GM23338 (cell line): ENCODE measurements at regions not wholly inside any gene's neighbourhood (a gene's known extent, or its start where the extent isn't known, plus 50 kb on each side); places are given as distances from the start of the nearest gene placed in this dataset.
"Not testable (repeated sequence)": the region's sequence is repeated elsewhere in the genome, so short reads cannot be mapped to it uniquely, and the experiment has no call there.

Source experiments
- ATAC-seq: fragments of 200-7000 bp; cut with Tn5 transposase; 3 replicates; pipeline ENCODE4 v1.9.1; 2020
- DNase-seq: peaks from one replicate; pipeline ENCODE4 v3.0.0-alpha.2; 2015; ENCODE audit warnings: low spot score
- H2AFZ ChIP-seq: fragments of 200-600 bp; sonication (generic); 2 replicates; pipeline ENCODE4 v1.8.0; 2016; ENCODE audit warnings: antibody characterized with exemption, mild to moderate bottlenecking, moderate library complexity
- H3F3A ChIP-seq: fragments of 200-600 bp; sonication (generic); replicated peaks from 2 replicates; pipeline ENCODE4 v1.8.0; 2017; ENCODE audit warnings: antibody characterized with exemption, mixed run types, low read depth
- H3K27ac ChIP-seq: fragments of 200-600 bp; sonication (generic); 2 replicates; pipeline ENCODE4 v1.6.1; 2016; ENCODE audit warnings: low read depth
- H3K27me3 ChIP-seq: fragments of 200-600 bp; sonication (generic); 2 replicates; pipeline ENCODE4 v1.8.0; 2016; ENCODE audit warnings: mild to moderate bottlenecking, mixed run types, moderate library complexity; ENCODE audit not compliant: insufficient read depth
- H3K36me3 ChIP-seq: fragments of 200-600 bp; sonication (generic); 2 replicates; pipeline ENCODE4 v1.8.0; 2016; ENCODE audit warnings: mild to moderate bottlenecking; ENCODE audit not compliant: insufficient read depth
- H3K4me1 ChIP-seq: fragments of 200-600 bp; sonication (generic); 2 replicates; pipeline ENCODE4 v1.8.0; 2016; ENCODE audit warnings: mild to moderate bottlenecking, moderate library complexity; ENCODE audit not compliant: insufficient read depth
- H3K4me2 ChIP-seq: fragments of 200-600 bp; sonication (generic); 2 replicates; pipeline ENCODE4 v1.7.1; 2017; ENCODE audit warnings: mixed run types
- H3K4me3 ChIP-seq: fragments of 200-600 bp; sonication (generic); 2 replicates; pipeline ENCODE4 v1.6.1; 2016; ENCODE audit warnings: mixed run types
- H3K79me2 ChIP-seq: fragments of 200-600 bp; sonication (generic); replicated peaks from 2 replicates; pipeline ENCODE4 v1.8.0; 2017; ENCODE audit warnings: mild to moderate bottlenecking; ENCODE audit not compliant: insufficient read depth
- H3K9me2 ChIP-seq: fragments of 200-600 bp; sonication (generic); 2 replicates; pipeline ENCODE4 v1.8.0; 2017; ENCODE audit not compliant: insufficient read depth
- H4K20me1 ChIP-seq: fragments of 200-600 bp; sonication (generic); replicated peaks from 2 replicates; pipeline ENCODE4 v1.8.0; 2017; ENCODE audit warnings: mild to moderate bottlenecking; ENCODE audit not compliant: insufficient read depth
- H3K27ac Mint-ChIP-seq: 2 replicates; pipeline ENCODE4 v1.8.0; 2020; ENCODE audit warnings: inconsistent platforms, mild to moderate bottlenecking, moderate library complexity, mixed read lengths
- H3K27me3 Mint-ChIP-seq: 3 replicates; pipeline ENCODE4 v1.8.0; 2022; ENCODE audit warnings: low read depth, mild to moderate bottlenecking, moderate library complexity, mixed read lengths, inconsistent platforms; ENCODE audit not compliant: insufficient read depth, poor library complexity
- H3K36me3 Mint-ChIP-seq: 3 replicates; pipeline ENCODE4 v1.8.0; 2021; ENCODE audit warnings: low read depth, mild to moderate bottlenecking, inconsistent platforms, moderate library complexity, mixed read lengths
- H3K4me1 Mint-ChIP-seq: 3 replicates; pipeline ENCODE4 v1.8.0; 2020; ENCODE audit warnings: mild to moderate bottlenecking, inconsistent platforms, mixed read lengths
- H3K4me3 Mint-ChIP-seq: 3 replicates; pipeline ENCODE4 v1.8.0; 2021; ENCODE audit warnings: moderate library complexity, mild to moderate bottlenecking, inconsistent platforms, mixed read lengths
- H3K9me3 Mint-ChIP-seq: 3 replicates; pipeline ENCODE4 v1.8.0; 2020; ENCODE audit warnings: moderate library complexity, mild to moderate bottlenecking, inconsistent platforms, mixed read lengths
- CREB1 ChIP-seq: fragments of 250-450 bp; sonication (Bioruptor Pico); IDR thresholded peaks from 2 replicates; pipeline ENCODE4 v1.5.0; 2020; ENCODE audit warnings: low read depth, mild to moderate bottlenecking, moderate library complexity
- ETS1 ChIP-seq: IDR thresholded peaks from 2 replicates; pipeline ENCODE4 v1.6.1; 2016; ENCODE audit warnings: antibody characterized with exemption
- EZH2phosphoT487 ChIP-seq: fragments of 200-600 bp; sonication (generic); IDR thresholded peaks from one replicate; pipeline ENCODE4 v1.8.1; 2018; ENCODE audit warnings: antibody characterized with exemption; ENCODE audit not compliant: unreplicated experiment
- JUNB ChIP-seq: IDR thresholded peaks from one replicate; pipeline ENCODE4 v1.6.1; 2016; ENCODE audit warnings: antibody characterized with exemption; ENCODE audit not compliant: unreplicated experiment
- NANOG ChIP-seq: IDR thresholded peaks from 2 replicates; pipeline ENCODE4 v1.6.1; 2016; ENCODE audit warnings: antibody characterized with exemption, borderline replicate concordance
- REST ChIP-seq: IDR thresholded peaks from one replicate; pipeline ENCODE4 v1.6.1; 2018; ENCODE audit warnings: antibody characterized with exemption; ENCODE audit not compliant: unreplicated experiment
- STAT1 ChIP-seq: IDR thresholded peaks from one replicate; pipeline ENCODE4 v1.6.1; 2016; ENCODE audit warnings: antibody characterized with exemption; ENCODE audit not compliant: unreplicated experiment
- ZNF462 ChIP-seq: fragments of 250-450 bp; sonication (Bioruptor Pico); IDR thresholded peaks from 2 replicates; pipeline ENCODE4 v1.5.0; 2020; ENCODE audit warnings: mild to moderate bottlenecking, moderate library complexity

- TF ChIP-seq ETS1 = no peak
- TF ChIP-seq JUNB = no peak
- no peak for TF ChIP-seq CREB1 (CRISPR knock-in tag)
- no peak for TF ChIP-seq STAT1
- TF ChIP-seq REST = no peak
- TF ChIP-seq EZH2phosphoT487 = no peak
- TF ChIP-seq ZNF462 (CRISPR knock-in tag) = no peak
- no peak for TF ChIP-seq NANOG
- Histone ChIP-seq H3K4me2 (no peak overlapping the region), H3K27me3 (no peaks in the 10 kb centered on the region), H3F3A (no peaks in the 10 kb centered on the region), H3K79me2 (no peaks in the 10 kb centered on the region), H4K20me1 (no peaks in the 10 kb centered on the region), H3K4me1 (no peaks in the 10 kb centered on the region), H2AFZ (no peak overlapping the region), H3K27ac (no peak overlapping the region), H3K4me3 (no peak overlapping the region), H3K9me2 (no peaks in the 10 kb centered on the region), H3K36me3 (no peaks in the 10 kb centered on the region)
- no peaks in the 10 kb centered on the region for H3K4me1 Mint-ChIP-seq
- ATAC-seq (no peak), DNase-seq (no peak)
- H3K27ac Mint-ChIP-seq = no peak overlapping the region
- no peak overlapping the region for H3K4me3 Mint-ChIP-seq
- peaks cover 9% of the 10 kb centered on the region; the same call in 2 of the 3 replicates for H3K9me3 Mint-ChIP-seq
- H3K27me3 Mint-ChIP-seq = peaks cover 5% of the 10 kb centered on the region
- no peaks in the 10 kb centered on the region for H3K36me3 Mint-ChIP-seq
Measured at GRCh38 chr7:1302936-1303335, 70.3 kb downstream of the UNCX start.

GRCh38 chr7:1304011-1304410 lies 71.3 kb downstream of the UNCX start:
- not testable (repeated sequence) for H3K4me1 Mint-ChIP-seq, H3K4me3 Mint-ChIP-seq, ATAC-seq, H3K4me2 ChIP-seq, H3K27me3 ChIP-seq, H3K27ac ChIP-seq, H3K36me3 ChIP-seq, H4K20me1 ChIP-seq, H3K27me3 Mint-ChIP-seq, DNase-seq, H3K4me3 ChIP-seq, H2AFZ ChIP-seq, H3F3A ChIP-seq, H3K79me2 ChIP-seq, H3K36me3 Mint-ChIP-seq, H3K4me1 ChIP-seq, H3K9me2 ChIP-seq, H3K27ac Mint-ChIP-seq
- peaks cover 11% of the 10 kb centered on the region; the same call in 2 of the 3 replicates for H3K9me3 Mint-ChIP-seq
